Activated T-helper 1 cell treated with anti-CD3 and anti-CD28 coated beads, Interleukin-12 subunit alpha, Interleukin-12 subunit beta, Interleukin-2, Interleukin-4 antibody, amounts not matched to agents 30 ng/mL and 10 ng/mL and 1 ng/mL, durations not matched to agents 14 hours and 24 hours and 36 hours (primary cell): ENCODE measurements at regions not wholly inside any gene's neighbourhood (a gene's known extent, or its start where the extent isn't known, plus 50 kb on each side); places are given as distances from the start of the nearest gene placed in this dataset.

Experiments used
- DNase-seq: peaks from one replicate; pipeline ENCODE4 v3.0.0; 2021; ENCODE audit warnings: low spot score
- H3K27ac Mint-ChIP-seq: one replicate; pipeline ENCODE4 v1.8.0; 2021; ENCODE audit warnings: mild to moderate bottlenecking, mixed read lengths
- H3K27me3 Mint-ChIP-seq: one replicate; pipeline ENCODE4 v1.8.0; 2022; ENCODE audit warnings: mild to moderate bottlenecking, moderate library complexity, mixed read lengths; ENCODE audit not compliant: insufficient read depth
- H3K36me3 Mint-ChIP-seq: one replicate; pipeline ENCODE4 v1.8.0; 2021; ENCODE audit warnings: low read depth, mixed read lengths
- H3K4me1 Mint-ChIP-seq: one replicate; pipeline ENCODE4 v1.8.0; 2021; ENCODE audit warnings: low read depth, mixed read lengths
- H3K4me3 Mint-ChIP-seq: one replicate; pipeline ENCODE4 v1.8.0; 2021; ENCODE audit warnings: mild to moderate bottlenecking, moderate library complexity, mixed read lengths
- H3K9me3 Mint-ChIP-seq: one replicate; pipeline ENCODE4 v1.8.0; 2021; ENCODE audit warnings: mixed read lengths
- intact Hi-C: fragments of 100-400 bp; cut with micrococcal nuclease; formaldehyde crosslinking; loops from one replicate; pipeline ENCODE4 v1.15.1; 2024

DNA sequence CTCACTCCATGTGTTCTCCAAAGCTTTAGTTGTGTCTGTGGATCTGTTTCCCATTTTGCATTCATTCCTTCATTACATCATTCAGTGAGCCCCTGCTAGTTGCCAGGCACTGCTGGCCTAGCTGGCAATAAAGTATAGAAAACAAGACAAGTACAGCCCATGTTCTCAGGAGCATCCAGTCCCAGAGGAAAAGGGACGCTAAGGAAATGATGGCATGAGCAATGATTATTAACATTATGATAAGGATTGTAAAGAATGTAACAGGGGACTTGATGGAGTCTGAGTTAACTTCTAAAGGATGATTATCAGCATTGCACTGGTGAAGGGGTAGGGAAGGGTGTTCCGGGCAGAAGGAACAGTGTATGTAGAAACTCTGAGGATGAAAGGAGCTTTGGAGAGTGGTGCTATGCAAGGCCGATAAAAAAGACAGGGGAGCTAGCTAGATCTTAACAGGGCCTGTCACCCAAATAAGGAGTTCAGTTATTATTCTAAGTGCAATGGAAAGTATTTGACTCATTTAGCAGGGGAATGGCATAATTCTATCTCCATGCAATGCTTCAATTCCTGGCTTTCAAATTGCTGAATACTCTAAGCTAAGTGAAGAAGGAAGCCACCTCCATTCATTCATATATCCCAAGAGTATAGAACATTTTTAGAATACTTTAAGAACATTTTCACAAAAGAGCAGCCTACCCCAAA lies 258.2 kb upstream of the STT3B start:
- Mint-ChIP-seq H3K27me3 (no peaks in the 10 kb centered on the region), H3K4me3 (no peak overlapping the region), H3K4me1 (peaks cover 12% of the 10 kb centered on the region), H3K9me3 (peaks cover 4% of the 10 kb centered on the region), H3K27ac (no peak overlapping the region), H3K36me3 (peaks cover 2% of the 10 kb centered on the region)
- intact Hi-C loops, result no loop called here
- DNase-seq, result no peak

DNA sequence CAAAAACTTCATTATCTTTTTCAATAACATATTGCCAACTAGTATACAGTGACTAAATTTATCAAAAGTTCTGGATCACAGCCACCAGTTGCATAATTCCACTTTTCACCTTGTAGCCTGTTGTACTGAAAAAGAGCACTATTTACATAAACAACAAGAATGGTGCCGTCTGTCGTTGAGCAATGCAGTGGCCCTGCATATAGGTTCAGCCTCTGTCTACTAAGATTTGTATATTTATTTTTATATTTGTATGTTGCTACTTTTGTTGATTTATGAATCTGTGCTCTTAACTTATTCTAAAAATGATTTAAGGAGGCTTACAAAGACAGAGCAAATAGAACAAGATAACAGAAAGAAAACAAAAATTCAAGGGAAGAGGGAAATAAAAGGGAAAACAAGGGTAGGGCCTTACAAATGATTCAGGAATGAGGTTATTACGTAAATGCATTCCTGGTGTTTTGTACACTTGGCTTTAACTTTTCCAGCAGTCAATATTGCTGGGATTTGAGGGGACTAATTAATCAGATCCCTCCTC lies 257.6 kb upstream of the STT3B start:
- DNase-seq, result no peak
- Mint-ChIP-seq H3K4me3 (no peak overlapping the region), H3K27me3 (no peaks in the 10 kb centered on the region), H3K27ac (no peak overlapping the region), H3K4me1 (peaks cover 12% of the 10 kb centered on the region), H3K36me3 (no peaks in the 10 kb centered on the region), H3K9me3 (peaks cover 4% of the 10 kb centered on the region)
- intact Hi-C loops, result no loop called here

- Mint-ChIP-seq H3K9me3 (peaks cover 8% of the 10 kb centered on the region), H3K27ac (no peak overlapping the region), H3K27me3 (no peaks in the 10 kb centered on the region), H3K4me3 (no peak overlapping the region), H3K4me1 (peaks cover 16% of the 10 kb centered on the region), H3K36me3 (no peaks in the 10 kb centered on the region)
- DNase-seq, result no peak
- intact Hi-C loops, result no loop called here
Observed at GRCh38 chr3:31275583-31275982, 257.1 kb upstream of the STT3B start.

GRCh38 chr3:31277582-31277981 lies 255.1 kb upstream of the STT3B start:
- Mint-ChIP-seq H3K4me3 (no peak overlapping the region), H3K27me3 (no peaks in the 10 kb centered on the region), H3K36me3 (peaks cover under 1% of the 10 kb centered on the region), H3K9me3 (peaks cover 17% of the 10 kb centered on the region), H3K4me1 (peaks cover 12% of the 10 kb centered on the region), H3K27ac (no peak overlapping the region)
- DNase-seq, result no peak
- intact Hi-C loops, result no loop called here

DNA sequence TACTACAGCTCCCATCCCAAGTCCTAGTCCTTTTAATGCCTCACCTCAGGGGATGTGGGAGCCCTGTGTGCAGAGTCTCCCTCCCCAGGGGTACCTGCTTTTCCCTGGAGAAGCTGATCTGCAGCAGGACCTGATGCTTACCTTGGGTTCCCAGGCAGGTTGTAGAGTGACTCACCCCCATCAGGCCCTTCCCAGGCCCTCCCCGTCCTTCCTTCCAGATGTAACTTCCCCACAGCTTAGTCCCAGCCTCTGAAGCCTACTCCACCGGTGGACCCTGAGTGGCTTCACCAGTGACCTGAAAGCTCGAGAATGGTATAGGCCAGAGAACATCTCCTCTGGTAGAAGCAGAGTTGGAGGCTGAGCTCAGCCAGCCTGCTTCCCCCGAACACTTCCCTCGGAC lies 254.2 kb upstream of the STT3B start:
- no peak for DNase-seq
- Mint-ChIP-seq H3K4me3 (no peak overlapping the region), H3K9me3 (peaks cover 23% of the 10 kb centered on the region), H3K27ac (no peak overlapping the region), H3K36me3 (peaks cover 3% of the 10 kb centered on the region), H3K27me3 (no peaks in the 10 kb centered on the region), H3K4me1 (peaks cover 12% of the 10 kb centered on the region)
- intact Hi-C loops, result no loop called here

- H3K36me3 Mint-ChIP-seq, result peaks cover 6% of the 10 kb centered on the region
Observed at GRCh38 chr3:31284776-31285175, 247.9 kb upstream of the STT3B start.

DNA sequence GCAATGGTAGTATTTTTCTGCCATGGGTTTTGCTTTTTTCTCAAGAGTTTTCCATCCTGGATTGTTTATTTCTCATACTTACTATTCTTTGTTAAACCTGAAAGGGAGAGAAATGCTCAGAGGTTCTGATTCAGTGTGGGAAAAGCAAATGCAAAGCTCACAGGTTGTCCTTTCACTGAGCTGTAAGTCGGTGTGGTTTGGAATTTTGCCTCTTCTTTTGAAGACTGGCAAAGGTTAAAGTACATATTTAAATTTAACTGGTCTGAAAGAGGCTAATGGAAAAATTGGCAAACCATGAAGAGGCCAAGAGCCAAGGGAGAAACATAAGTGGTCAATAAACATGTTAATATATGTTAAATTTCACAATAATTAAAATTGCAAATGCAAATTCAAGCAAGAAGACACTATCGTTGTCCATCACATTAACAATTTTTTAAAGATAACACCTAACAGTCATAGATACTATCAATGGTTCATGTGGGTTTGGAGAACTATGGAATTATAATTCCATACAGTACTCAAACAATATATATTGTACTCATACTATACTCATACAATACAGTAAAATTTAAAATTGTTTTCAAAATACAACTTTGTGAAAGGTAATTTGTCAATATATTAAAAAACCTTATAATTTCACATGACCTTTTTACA lies 246.8 kb upstream of the STT3B start:
- no peaks in the 10 kb centered on the region for H3K27me3 Mint-ChIP-seq
- peaks cover 23% of the 10 kb centered on the region for H3K9me3 Mint-ChIP-seq
- no peak overlapping the region for H3K4me3 Mint-ChIP-seq
- intact Hi-C loops, result no loop called here
- H3K27ac Mint-ChIP-seq, result no peak overlapping the region
- H3K4me1 Mint-ChIP-seq, result peaks cover 50% of the 10 kb centered on the region
- H3K36me3 Mint-ChIP-seq, result peaks cover 12% of the 10 kb centered on the region
- no peak for DNase-seq

More at GRCh38 chr3:31284776-31285175, 247.9 kb upstream of the STT3B start:
- Mint-ChIP-seq H3K27ac (no peak overlapping the region), H3K4me1 (peaks cover 46% of the 10 kb centered on the region), H3K4me3 (no peak overlapping the region), H3K27me3 (no peaks in the 10 kb centered on the region), H3K9me3 (peaks cover 31% of the 10 kb centered on the region)
- intact Hi-C loops, result no loop called here
- no peak for DNase-seq

GRCh38 chr3:31288224-31288623 lies 244.5 kb upstream of the STT3B start:
- Mint-ChIP-seq H3K4me1 (peaks cover 49% of the 10 kb centered on the region), H3K4me3 (no peak overlapping the region), H3K36me3 (peaks cover 10% of the 10 kb centered on the region), H3K9me3 (peaks cover 14% of the 10 kb centered on the region), H3K27me3 (no peaks in the 10 kb centered on the region), H3K27ac (peak overlapping the region; percentile 87)
- intact Hi-C loops, result loop anchor here (1.0 to 2.0 kb wide), 6 partner anchors 35 to 245 kb away; partner anchors contain the start of gene STT3B
- DNase-seq, result no peak

DNA sequence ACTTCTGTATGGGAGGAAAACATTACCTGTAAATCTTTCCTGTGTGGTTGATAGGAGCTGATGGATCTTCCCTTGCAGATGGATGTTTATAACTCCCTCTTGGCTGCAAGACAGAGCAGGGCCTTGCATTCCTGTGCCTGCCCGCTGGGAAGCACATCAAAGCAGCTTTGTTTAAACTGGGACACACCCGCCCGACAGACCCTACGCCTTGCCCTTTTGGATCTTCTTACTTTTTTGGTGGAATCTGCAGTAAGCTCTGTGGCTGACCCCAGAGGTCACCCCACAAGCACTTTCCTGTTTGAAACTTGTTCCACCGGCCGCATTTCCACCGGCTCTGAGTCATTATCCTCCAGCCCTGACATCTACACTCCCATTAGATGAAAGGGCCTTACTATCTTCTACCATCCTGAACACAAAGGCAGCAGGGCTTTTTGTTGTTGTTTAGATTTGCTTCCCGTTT lies 244.1 kb upstream of the STT3B start:
- Mint-ChIP-seq H3K4me1 (peaks cover 49% of the 10 kb centered on the region), H3K27me3 (no peaks in the 10 kb centered on the region), H3K36me3 (peaks cover 8% of the 10 kb centered on the region), H3K27ac (peak overlapping the region; percentile 87), H3K9me3 (peaks cover 10% of the 10 kb centered on the region), H3K4me3 (peak overlapping the region; percentile 46)
- intact Hi-C loops, result loop anchor here (1.0 to 2.0 kb wide), 6 partner anchors 35 to 244 kb away; partner anchors contain the start of gene STT3B
- DNase-seq, result peak; percentile 44

DNA sequence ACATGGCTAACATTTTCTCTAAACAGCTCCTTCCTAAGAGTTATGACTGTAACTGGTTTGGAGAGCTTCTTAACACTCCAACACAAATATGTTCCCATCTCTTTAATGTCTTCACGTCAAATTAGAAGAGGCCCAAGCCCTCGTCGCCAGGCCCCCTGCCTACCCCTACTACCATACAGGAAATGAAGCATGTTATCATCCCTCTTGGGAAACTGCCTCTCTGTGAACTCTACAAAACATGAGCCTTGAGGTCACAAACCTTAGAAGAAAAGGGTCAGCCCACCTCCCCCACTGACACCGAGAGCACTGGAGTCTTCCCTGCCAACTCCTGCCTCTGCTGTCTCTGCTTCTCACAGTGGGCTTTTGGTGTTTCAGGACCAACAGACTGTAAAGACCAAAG lies 243.1 kb upstream of the STT3B start:
- peaks cover 3% of the 10 kb centered on the region for H3K9me3 Mint-ChIP-seq
- peaks cover 49% of the 10 kb centered on the region for H3K4me1 Mint-ChIP-seq
- H3K4me3 Mint-ChIP-seq, result no peak overlapping the region
- H3K27me3 Mint-ChIP-seq, result no peaks in the 10 kb centered on the region
- H3K27ac Mint-ChIP-seq, result peak overlapping the region; percentile 79
- intact Hi-C loops, result loop anchor here (2.0 kb wide), 4 partner anchors 67 to 243 kb away; partner anchors contain the start of gene STT3B
- peaks cover 5% of the 10 kb centered on the region for H3K36me3 Mint-ChIP-seq
- no peak for DNase-seq

DNA sequence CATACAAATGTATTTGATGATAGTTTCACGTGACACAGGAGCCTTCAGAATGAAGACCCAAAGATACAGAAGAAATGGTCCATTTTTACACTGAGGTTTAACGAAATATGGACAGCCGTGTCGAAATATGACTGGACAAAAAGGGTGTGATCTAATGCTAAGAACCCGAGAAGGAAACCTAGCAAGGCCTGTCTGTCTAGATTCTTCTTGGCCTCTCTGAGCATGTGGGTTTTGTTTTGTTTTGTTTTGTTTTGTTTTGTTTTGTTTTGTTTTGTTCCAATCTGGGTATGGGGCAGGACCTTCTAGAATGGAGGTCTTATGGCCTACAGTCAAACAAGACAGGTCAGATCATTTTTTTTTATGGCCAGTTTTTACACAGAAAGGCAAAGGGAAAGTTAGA lies 242.7 kb upstream of the STT3B start:
- intact Hi-C loops, result no loop called here
- no peak overlapping the region for H3K4me3 Mint-ChIP-seq
- no peaks in the 10 kb centered on the region for H3K27me3 Mint-ChIP-seq
- H3K4me1 Mint-ChIP-seq, result peaks cover 49% of the 10 kb centered on the region
- no peak for DNase-seq
- peaks cover 5% of the 10 kb centered on the region for H3K36me3 Mint-ChIP-seq
- peak overlapping the region; percentile 79 for H3K27ac Mint-ChIP-seq
- peaks cover 3% of the 10 kb centered on the region for H3K9me3 Mint-ChIP-seq

DNA sequence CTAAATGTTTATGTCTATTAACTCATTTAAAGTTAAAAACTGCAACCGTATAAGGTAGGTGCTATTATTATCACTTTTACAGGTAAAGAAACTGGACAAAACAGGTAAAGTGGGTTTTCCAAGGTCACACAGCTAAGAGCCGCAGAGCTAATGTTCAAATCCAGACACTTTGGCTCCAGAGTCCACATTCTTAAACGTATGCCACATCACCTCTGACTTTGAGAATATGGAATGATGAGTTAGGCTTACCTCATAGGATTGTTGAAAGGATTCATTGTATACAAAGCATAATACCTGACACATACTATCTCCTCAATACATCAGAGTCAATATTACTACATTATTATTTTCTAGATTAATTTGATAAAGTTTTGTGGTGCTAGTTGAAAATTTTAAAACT lies 240.9 kb upstream of the STT3B start:
- no peak for DNase-seq
- peaks cover 3% of the 10 kb centered on the region for H3K9me3 Mint-ChIP-seq
- peaks cover 5% of the 10 kb centered on the region for H3K36me3 Mint-ChIP-seq
- H3K4me1 Mint-ChIP-seq, result peaks cover 45% of the 10 kb centered on the region
- no peak overlapping the region for H3K4me3 Mint-ChIP-seq
- no peaks in the 10 kb centered on the region for H3K27me3 Mint-ChIP-seq
- intact Hi-C loops, result no loop called here
- H3K27ac Mint-ChIP-seq, result no peak overlapping the region
